ENCODE measurements at regions not wholly inside any gene's neighbourhood (a gene's known extent, or its start where the extent isn't known, plus 50 kb on each side); places are given as distances from the start of the nearest gene placed in this dataset.

- Histone ChIP-seq H3K27me3 (ENCODE audit: low read depth) (no peaks in the 10 kb centered on the region), H3K36me3 (no peaks in the 10 kb centered on the region), H3K4me1 (no peaks in the 10 kb centered on the region), H3K9me3 (peaks cover 10% of the 10 kb centered on the region), H3K4me3 (no peak overlapping the region), H3K27ac (no peak overlapping the region)
- TF ChIP-seq CTCF (IDR thresholded peaks at IDR 0.05) = no peak
- ATAC-seq (peak in 1 of 2 donors; percentile 41), DNase-seq (no peak)
- intact Hi-C loops (cut with DNase I) = no loop called here
Observed at GRCh38 chr2:103734911-103735310, 973.1 kb downstream of the TMEM182 start.

GRCh38 chr2:103738108-103738507, 976.3 kb downstream of the TMEM182 start:
- no peak for TF ChIP-seq CTCF (IDR thresholded peaks at IDR 0.05)
- intact Hi-C loops (cut with DNase I) = no loop called here
- DNase-seq (no peak), ATAC-seq (no peak)
- H3K27ac ChIP-seq = no peak overlapping the region
- H3K36me3 ChIP-seq = no peaks in the 10 kb centered on the region
- no peak overlapping the region for H3K4me3 ChIP-seq
- H3K27me3 ChIP-seq (ENCODE audit: low read depth) = no peaks in the 10 kb centered on the region
- H3K4me1 ChIP-seq = no peaks in the 10 kb centered on the region
- peaks cover 5% of the 10 kb centered on the region for H3K9me3 ChIP-seq

GRCh38 chr2:103738606-103739005, 976.8 kb downstream of the TMEM182 start:
- intact Hi-C loops (cut with DNase I) = no loop called here
- Histone ChIP-seq H3K27me3 (ENCODE audit: low read depth) (no peaks in the 10 kb centered on the region), H3K4me3 (no peak overlapping the region), H3K9me3 (peaks cover 3% of the 10 kb centered on the region), H3K4me1 (no peaks in the 10 kb centered on the region), H3K36me3 (no peaks in the 10 kb centered on the region), H3K27ac (no peak overlapping the region)
- DNase-seq (no peak), ATAC-seq (no peak)
- no peak for TF ChIP-seq CTCF (IDR thresholded peaks at IDR 0.05)

GRCh38 chr2:103739186-103739585, 977.4 kb downstream of the TMEM182 start:
- Histone ChIP-seq H3K27ac (no peak overlapping the region), H3K4me3 (no peak overlapping the region), H3K9me3 (peaks cover 3% of the 10 kb centered on the region), H3K27me3 (ENCODE audit: low read depth) (no peaks in the 10 kb centered on the region), H3K4me1 (no peaks in the 10 kb centered on the region), H3K36me3 (no peaks in the 10 kb centered on the region)
- DNase-seq = no peak
- intact Hi-C loops (cut with DNase I) = no loop called here
- TF ChIP-seq CTCF (IDR thresholded peaks at IDR 0.05) = no peak
- no peak for ATAC-seq

- intact Hi-C loops (cut with DNase I) = no loop called here
- no peak for TF ChIP-seq CTCF (IDR thresholded peaks at IDR 0.05)
- ATAC-seq (no peak), DNase-seq (no peak)
- H3K4me1 ChIP-seq = no peaks in the 10 kb centered on the region
- H3K36me3 ChIP-seq = no peaks in the 10 kb centered on the region
- no peak overlapping the region for H3K4me3 ChIP-seq
- H3K27ac ChIP-seq = no peak overlapping the region
- no peaks in the 10 kb centered on the region for H3K9me3 ChIP-seq
- H3K27me3 ChIP-seq (ENCODE audit: low read depth) = no peaks in the 10 kb centered on the region
Observed at GRCh38 chr2:103739921-103740320, 978.1 kb downstream of the TMEM182 start.

- H3K36me3 ChIP-seq = no peaks in the 10 kb centered on the region
- intact Hi-C loops (cut with DNase I) = no loop called here
- no peaks in the 10 kb centered on the region for H3K4me1 ChIP-seq
- H3K4me3 ChIP-seq = no peak overlapping the region
- DNase-seq (no peak), ATAC-seq (no peak)
- no peaks in the 10 kb centered on the region for H3K27me3 ChIP-seq (ENCODE audit: low read depth)
- no peaks in the 10 kb centered on the region for H3K9me3 ChIP-seq
- H3K27ac ChIP-seq = no peak overlapping the region
- no peak for TF ChIP-seq CTCF (IDR thresholded peaks at IDR 0.05)
Observed at GRCh38 chr2:103740631-103741030, 978.8 kb downstream of the TMEM182 start.
